Calu3 (cell line): ENCODE measurements at regions not wholly inside any gene's neighbourhood (a gene's known extent, or its start where the extent isn't known, plus 50 kb on each side); places are given as distances from the start of the nearest gene placed in this dataset.

Experiments used
- BruUV-seq: library from RNA; stranded (reverse); fragments of 400-500 nt; replicated peaks from 2 replicates; lab custom pipeline; 2021; lab: Mats Ljungman, UMichigan
- CTCF ChIA-PET: fragments of 300-600 bp; sonication (Branson Sonifier 250); formaldehyde crosslinking; loops from one replicate; lab custom pipeline; 2022; ENCODE audit warnings: antibody characterized with exemption; lab: Charles Lee
- DNase-seq: peaks from one replicate; pipeline ENCODE4 v3.0.0; 2022
- H3K27ac Mint-ChIP-seq: one replicate; pipeline ENCODE4 v1.8.0; 2022; ENCODE audit warnings: mixed read lengths; ENCODE audit not compliant: unreplicated experiment
- H3K27me3 Mint-ChIP-seq: one replicate; pipeline ENCODE4 v1.8.0; 2022; ENCODE audit warnings: mixed read lengths; ENCODE audit not compliant: unreplicated experiment
- H3K36me3 Mint-ChIP-seq: one replicate; pipeline ENCODE4 v1.8.0; 2022; ENCODE audit warnings: mild to moderate bottlenecking, moderate library complexity, mixed read lengths; ENCODE audit not compliant: insufficient read depth, unreplicated experiment
- H3K4me1 Mint-ChIP-seq: one replicate; pipeline ENCODE4 v1.8.0; 2022; ENCODE audit warnings: mild to moderate bottlenecking, low read depth, mixed read lengths; ENCODE audit not compliant: unreplicated experiment
- H3K4me3 Mint-ChIP-seq: one replicate; pipeline ENCODE4 v1.8.0; 2022; ENCODE audit warnings: mild to moderate bottlenecking, low read depth, moderate library complexity, mixed read lengths; ENCODE audit not compliant: unreplicated experiment
- H3K9me3 Mint-ChIP-seq: one replicate; pipeline ENCODE4 v1.8.0; 2022; ENCODE audit warnings: low read depth, mixed read lengths; ENCODE audit not compliant: unreplicated experiment
- intact Hi-C: fragments of 100-400 bp; cut with micrococcal nuclease; formaldehyde crosslinking; loops from one replicate; pipeline ENCODE4 v1.10.0; 2022; ENCODE audit not compliant: unreplicated experiment
- TF ChIP-seq, protein P1 (sequence below): fragments of 200-600 bp; IDR thresholded peaks from one replicate; pipeline ENCODE4 v1.8.0; 2022; ENCODE audit warnings: antibody characterized with exemption; ENCODE audit not compliant: unreplicated experiment

DNA sequence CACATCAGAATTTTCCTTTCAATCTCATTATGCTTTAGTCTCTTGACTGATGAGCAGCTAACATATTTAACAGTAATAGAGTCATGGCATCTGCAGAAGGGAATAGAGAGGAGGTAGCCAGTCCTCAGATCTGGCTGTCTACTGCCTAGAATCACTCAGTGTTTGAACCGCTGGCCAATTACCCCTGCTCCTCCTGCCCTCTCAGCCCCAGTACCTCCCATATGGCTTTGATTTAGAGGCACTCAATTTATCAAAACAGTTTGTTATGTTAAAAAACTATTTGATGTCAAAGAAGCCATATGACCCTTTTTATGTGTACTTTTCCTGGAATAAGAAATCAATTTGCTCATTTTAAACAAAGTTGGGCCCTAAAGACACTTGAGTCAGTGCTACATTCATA lies 355.2 kb downstream of the CMPK2 start:
- Mint-ChIP-seq H3K4me1 (peaks cover 16% of the 10 kb centered on the region), H3K36me3 (no peaks in the 10 kb centered on the region), H3K27me3 (no peaks in the 10 kb centered on the region), H3K9me3 (peaks cover 10% of the 10 kb centered on the region), H3K27ac (no peak overlapping the region), H3K4me3 (no peak overlapping the region)
- intact Hi-C loops: no loop called here
- CTCF ChIA-PET: no interaction called here
- no TSS peak for BruUV-seq
- DNase-seq: no peak
- TF ChIP-seq, protein P1, sequence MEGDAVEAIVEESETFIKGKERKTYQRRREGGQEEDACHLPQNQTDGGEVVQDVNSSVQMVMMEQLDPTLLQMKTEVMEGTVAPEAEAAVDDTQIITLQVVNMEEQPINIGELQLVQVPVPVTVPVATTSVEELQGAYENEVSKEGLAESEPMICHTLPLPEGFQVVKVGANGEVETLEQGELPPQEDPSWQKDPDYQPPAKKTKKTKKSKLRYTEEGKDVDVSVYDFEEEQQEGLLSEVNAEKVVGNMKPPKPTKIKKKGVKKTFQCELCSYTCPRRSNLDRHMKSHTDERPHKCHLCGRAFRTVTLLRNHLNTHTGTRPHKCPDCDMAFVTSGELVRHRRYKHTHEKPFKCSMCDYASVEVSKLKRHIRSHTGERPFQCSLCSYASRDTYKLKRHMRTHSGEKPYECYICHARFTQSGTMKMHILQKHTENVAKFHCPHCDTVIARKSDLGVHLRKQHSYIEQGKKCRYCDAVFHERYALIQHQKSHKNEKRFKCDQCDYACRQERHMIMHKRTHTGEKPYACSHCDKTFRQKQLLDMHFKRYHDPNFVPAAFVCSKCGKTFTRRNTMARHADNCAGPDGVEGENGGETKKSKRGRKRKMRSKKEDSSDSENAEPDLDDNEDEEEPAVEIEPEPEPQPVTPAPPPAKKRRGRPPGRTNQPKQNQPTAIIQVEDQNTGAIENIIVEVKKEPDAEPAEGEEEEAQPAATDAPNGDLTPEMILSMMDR: no peak

DNA sequence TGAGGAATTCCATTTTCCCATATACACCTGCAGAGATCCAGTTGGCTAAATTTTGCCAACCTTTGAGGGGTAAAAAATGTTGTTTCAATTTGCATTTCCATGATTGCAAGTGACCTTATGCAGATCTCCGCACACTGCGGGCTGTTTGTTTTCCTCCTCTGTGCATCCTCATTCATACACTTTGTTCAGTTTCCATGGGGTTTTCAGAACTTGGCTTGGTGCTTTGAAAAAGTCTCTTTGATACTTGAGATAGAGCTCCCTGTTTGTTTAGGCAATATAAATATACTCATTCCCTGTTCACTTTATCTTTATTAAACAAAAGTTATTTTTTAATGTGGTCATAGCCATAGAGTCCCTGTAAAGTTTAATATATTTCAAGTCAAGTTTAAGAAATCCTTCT lies 353.1 kb downstream of the CMPK2 start:
- TF ChIP-seq, protein P1: no peak
- intact Hi-C loops: no loop called here
- Mint-ChIP-seq H3K4me1 (no peaks in the 10 kb centered on the region), H3K4me3 (no peak overlapping the region), H3K27me3 (no peaks in the 10 kb centered on the region), H3K36me3 (no peaks in the 10 kb centered on the region), H3K9me3 (peaks cover 3% of the 10 kb centered on the region), H3K27ac (no peak overlapping the region)
- DNase-seq: no peak
- CTCF ChIA-PET: no interaction called here
- BruUV-seq: no TSS peak

DNA sequence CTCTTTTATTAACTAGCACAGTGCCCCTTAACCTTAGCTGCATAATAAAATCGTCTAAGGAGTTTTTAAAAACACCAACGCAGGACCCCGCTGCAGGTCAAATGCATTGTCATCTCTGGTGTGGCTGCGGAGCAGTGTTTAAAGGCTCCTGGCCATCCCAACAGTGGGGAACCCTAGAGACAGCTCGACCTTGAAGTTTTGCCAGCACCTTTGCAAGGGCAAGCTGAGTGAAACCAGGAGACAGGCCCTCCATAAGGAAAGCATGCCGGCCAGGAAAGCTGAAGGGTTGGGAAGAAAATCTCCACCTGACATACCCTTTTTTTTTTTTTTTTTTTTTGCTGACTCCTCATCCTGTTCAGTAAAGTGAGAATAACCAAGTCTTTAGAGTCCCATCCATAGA lies 349.0 kb downstream of the CMPK2 start:
- DNase-seq: no peak
- no peak overlapping the region for H3K4me3 Mint-ChIP-seq
- CTCF ChIA-PET: interaction anchor here (0.7 kb wide), 1 partner anchor 29 kb away, joined by 10 read pairs; no protein-coding TSS in a partner anchor
- no peaks in the 10 kb centered on the region for H3K4me1 Mint-ChIP-seq
- intact Hi-C loops: no loop called here
- H3K9me3 Mint-ChIP-seq: peaks cover 2% of the 10 kb centered on the region
- TF ChIP-seq, protein P1: no peak
- no peak overlapping the region for H3K27ac Mint-ChIP-seq
- H3K27me3 Mint-ChIP-seq: no peaks in the 10 kb centered on the region
- no TSS peak for BruUV-seq
- no peaks in the 10 kb centered on the region for H3K36me3 Mint-ChIP-seq

DNA sequence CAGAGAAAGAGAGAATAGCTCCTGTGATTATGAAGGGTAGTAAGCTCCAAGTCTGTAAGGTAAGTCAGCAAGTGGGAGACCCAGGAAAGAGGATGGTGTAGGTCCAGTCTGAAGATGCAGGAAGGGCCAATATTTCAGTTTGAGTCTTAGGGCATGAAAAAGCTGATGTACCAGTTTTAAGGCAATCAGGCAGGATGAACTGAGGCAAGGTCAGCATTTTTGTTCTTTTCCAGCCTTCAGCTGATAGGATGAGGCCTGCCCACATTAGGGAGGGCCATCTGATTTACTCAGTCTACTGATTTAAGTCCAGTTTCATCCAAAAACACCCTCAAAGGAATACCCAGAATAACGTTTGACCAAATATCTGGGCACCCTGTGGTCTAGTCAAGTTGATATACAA lies 347.3 kb downstream of the CMPK2 start:
- Mint-ChIP-seq H3K36me3 (no peaks in the 10 kb centered on the region), H3K9me3 (peaks cover 2% of the 10 kb centered on the region), H3K4me3 (no peak overlapping the region), H3K4me1 (no peaks in the 10 kb centered on the region), H3K27ac (no peak overlapping the region), H3K27me3 (no peaks in the 10 kb centered on the region)
- CTCF ChIA-PET: no interaction called here
- intact Hi-C loops: no loop called here
- DNase-seq: no peak
- TF ChIP-seq, protein P1: no peak
- no TSS peak for BruUV-seq
